ENCODE measurements at regions not wholly inside any gene's neighbourhood (a gene's known extent, or its start where the extent isn't known, plus 50 kb on each side); places are given as distances from the start of the nearest gene placed in this dataset.

GRCh38 chr3:117226932-117227331 is 517.4 kb downstream of the TUSC7 start:
- H3K4me3 ChIP-seq (ENCODE audit: low read depth, low read length): no peak overlapping the region
- no peaks in the 10 kb centered on the region for H3K4me1 ChIP-seq
- Mint-ChIP-seq H3K4me3 (ENCODE audit: unreplicated experiment) (no peak overlapping the region), H3K27ac (ENCODE audit: unreplicated experiment) (no peak overlapping the region), H3K27me3 (ENCODE audit: insufficient read depth, unreplicated experiment) (peaks cover 9% of the 10 kb centered on the region), H3K4me1 (ENCODE audit: low read depth, unreplicated experiment) (peaks cover 6% of the 10 kb centered on the region), H3K36me3 (ENCODE audit: insufficient read depth, unreplicated experiment) (no peaks in the 10 kb centered on the region), H3K9me3 (ENCODE audit: unreplicated experiment) (no peaks in the 10 kb centered on the region)
- TF ChIP-seq CTCF (IDR thresholded peaks at IDR 0.05; ENCODE audit: insufficient read depth in 1 of 2, low read depth in 1 of 2, low read length in 1 of 2, severe bottlenecking in 1 of 2, unreplicated experiment in 1 of 2): no peak
- ChIA-PET CTCF (no interaction called here), POLR2A (no interaction called here)
- no peaks in the 10 kb centered on the region for H3K27me3 ChIP-seq (replicated peaks; ENCODE audit: control insufficient read depth, insufficient read depth, low read length)
- DNase-seq: no peak
- no peaks in the 10 kb centered on the region for H3K9me3 ChIP-seq
- intact Hi-C loops (cut with micrococcal nuclease; ENCODE audit: unreplicated experiment): no loop called here
- BruUV-seq (replicated peaks): no TSS peak
- H3K36me3 ChIP-seq (ENCODE audit: control insufficient read depth, insufficient read depth, low read length): no peaks in the 10 kb centered on the region

- no peak for TF ChIP-seq CTCF (IDR thresholded peaks at IDR 0.05; ENCODE audit: insufficient read depth in 1 of 2, low read depth in 1 of 2, low read length in 1 of 2, severe bottlenecking in 1 of 2, unreplicated experiment in 1 of 2)
- no peaks in the 10 kb centered on the region for H3K36me3 ChIP-seq (ENCODE audit: control insufficient read depth, insufficient read depth, low read length)
- H3K4me3 Mint-ChIP-seq (ENCODE audit: unreplicated experiment): no peak overlapping the region
- H3K27ac Mint-ChIP-seq (ENCODE audit: unreplicated experiment): no peak overlapping the region
- peaks cover 6% of the 10 kb centered on the region for H3K4me1 Mint-ChIP-seq (ENCODE audit: low read depth, unreplicated experiment)
- intact Hi-C loops (cut with micrococcal nuclease; ENCODE audit: unreplicated experiment): no loop called here
- no TSS peak for BruUV-seq (replicated peaks)
- peaks cover 9% of the 10 kb centered on the region for H3K27me3 Mint-ChIP-seq (ENCODE audit: insufficient read depth, unreplicated experiment)
- no peak overlapping the region for H3K4me3 ChIP-seq (ENCODE audit: low read depth, low read length)
- no peaks in the 10 kb centered on the region for H3K9me3 Mint-ChIP-seq (ENCODE audit: unreplicated experiment)
- no peak for DNase-seq
- no peaks in the 10 kb centered on the region for H3K4me1 ChIP-seq
- POLR2A ChIA-PET: no interaction called here
- no peaks in the 10 kb centered on the region for H3K9me3 ChIP-seq
- H3K27me3 ChIP-seq (replicated peaks; ENCODE audit: control insufficient read depth, insufficient read depth, low read length): no peaks in the 10 kb centered on the region
- H3K36me3 Mint-ChIP-seq (ENCODE audit: insufficient read depth, unreplicated experiment): no peaks in the 10 kb centered on the region
- CTCF ChIA-PET: no interaction called here
Measured at GRCh38 chr3:117228466-117228865, 518.9 kb downstream of the TUSC7 start.

GRCh38 chr3:117230924-117231323 is 521.3 kb downstream of the TUSC7 start:
- no TSS peak for BruUV-seq (replicated peaks)
- H3K36me3 ChIP-seq (ENCODE audit: control insufficient read depth, insufficient read depth, low read length): no peaks in the 10 kb centered on the region
- Mint-ChIP-seq H3K27me3 (ENCODE audit: insufficient read depth, unreplicated experiment) (peaks cover 9% of the 10 kb centered on the region), H3K27ac (ENCODE audit: unreplicated experiment) (no peak overlapping the region), H3K4me1 (ENCODE audit: low read depth, unreplicated experiment) (peaks cover 6% of the 10 kb centered on the region), H3K4me3 (ENCODE audit: unreplicated experiment) (no peak overlapping the region), H3K9me3 (ENCODE audit: unreplicated experiment) (no peaks in the 10 kb centered on the region), H3K36me3 (ENCODE audit: insufficient read depth, unreplicated experiment) (no peaks in the 10 kb centered on the region)
- CTCF ChIA-PET: no interaction called here
- no peak for DNase-seq
- no peaks in the 10 kb centered on the region for H3K27me3 ChIP-seq (replicated peaks; ENCODE audit: control insufficient read depth, insufficient read depth, low read length)
- no peak for TF ChIP-seq CTCF (IDR thresholded peaks at IDR 0.05; ENCODE audit: insufficient read depth in 1 of 2, low read depth in 1 of 2, low read length in 1 of 2, severe bottlenecking in 1 of 2, unreplicated experiment in 1 of 2)
- H3K4me3 ChIP-seq (ENCODE audit: low read depth, low read length): no peak overlapping the region
- POLR2A ChIA-PET: no interaction called here
- no peaks in the 10 kb centered on the region for H3K4me1 ChIP-seq
- intact Hi-C loops (cut with micrococcal nuclease; ENCODE audit: unreplicated experiment): no loop called here
- no peaks in the 10 kb centered on the region for H3K9me3 ChIP-seq
